Stimulated activated CD4-positive, alpha-beta T cell treated with anti-CD3 and anti-CD28 coated beads, Interleukin-2, amount 100 ng/mL, for 48 hours (primary cell): ENCODE measurements at regions not wholly inside any gene's neighbourhood (a gene's known extent, or its start where the extent isn't known, plus 50 kb on each side); places are given as distances from the start of the nearest gene placed in this dataset.
"Not testable (repeated sequence)": the region's sequence is repeated elsewhere in the genome, so short reads cannot be mapped to it uniquely, and the experiment has no call there.

ENCODE experiments used
- DNase-seq, 2 donors: peaks; one replicate each; pipeline ENCODE4 v3.0.0-alpha.2; 2020

GRCh38 chr13:81874681-81875661, 1534.0 kb upstream of the SPRY2 start:
- DNase-seq: no peak

GRCh38 chr13:81874253-81874652, 1533.3 kb upstream of the SPRY2 start:
- DNase-seq: no peak

- no peak for DNase-seq
These were observed 1531.7 kb upstream of the SPRY2 start for GRCh38 chr13:81872581-81872980.

- not testable (repeated sequence) for DNase-seq
These were observed 1530.9 kb upstream of the SPRY2 start for GRCh38 chr13:81871751-81872325.

- no peak for DNase-seq
These were observed 1507.4 kb upstream of the SPRY2 start for GRCh38 chr13:81848291-81848690.

- no peak for DNase-seq
These were observed 1505.8 kb upstream of the SPRY2 start for GRCh38 chr13:81846771-81847170.

GRCh38 chr13:81821259-81821658, 1480.3 kb upstream of the SPRY2 start:
- DNase-seq: no peak

- DNase-seq: no peak
These were observed 1459.5 kb upstream of the SPRY2 start for GRCh38 chr13:81800433-81800832.

- DNase-seq: no peak
These were observed 1454.8 kb upstream of the SPRY2 start for GRCh38 chr13:81795710-81796109.

GRCh38 chr13:81791641-81792040, 1450.7 kb upstream of the SPRY2 start:
- DNase-seq: no peak

GRCh38 chr13:81781471-81781870, 1440.5 kb upstream of the SPRY2 start:
- no peak for DNase-seq

GRCh38 chr13:81779876-81780275, 1439.0 kb upstream of the SPRY2 start:
- DNase-seq: no peak

GRCh38 chr13:81778350-81778749, 1437.4 kb upstream of the SPRY2 start:
- DNase-seq: no peak

- no peak for DNase-seq
These were observed 1432.3 kb upstream of the SPRY2 start for GRCh38 chr13:81773263-81773662.

- no peak for DNase-seq
These were observed 1431.0 kb upstream of the SPRY2 start for GRCh38 chr13:81771951-81772350.

- DNase-seq: no peak
These were observed 1430.1 kb upstream of the SPRY2 start for GRCh38 chr13:81770868-81771505.

GRCh38 chr13:81762449-81762848, 1421.5 kb upstream of the SPRY2 start:
- no peak for DNase-seq

GRCh38 chr13:81760316-81760715, 1419.4 kb upstream of the SPRY2 start:
- no peak for DNase-seq

GRCh38 chr13:81757348-81757970, 1416.5 kb upstream of the SPRY2 start:
- DNase-seq: no peak

- DNase-seq: no peak
These were observed 1404.5 kb upstream of the SPRY2 start for GRCh38 chr13:81745391-81745790.

GRCh38 chr13:81738364-81738763, 1397.4 kb upstream of the SPRY2 start:
- no peak for DNase-seq

- no peak for DNase-seq
These were observed 1385.3 kb upstream of the SPRY2 start for GRCh38 chr13:81726037-81726726.

- no peak for DNase-seq
These were observed 1381.5 kb upstream of the SPRY2 start for GRCh38 chr13:81722456-81722855.
